ENCODE measurements at regions not wholly inside any gene's neighbourhood (a gene's known extent, or its start where the extent isn't known, plus 50 kb on each side); places are given as distances from the start of the nearest gene placed in this dataset.

DNA sequence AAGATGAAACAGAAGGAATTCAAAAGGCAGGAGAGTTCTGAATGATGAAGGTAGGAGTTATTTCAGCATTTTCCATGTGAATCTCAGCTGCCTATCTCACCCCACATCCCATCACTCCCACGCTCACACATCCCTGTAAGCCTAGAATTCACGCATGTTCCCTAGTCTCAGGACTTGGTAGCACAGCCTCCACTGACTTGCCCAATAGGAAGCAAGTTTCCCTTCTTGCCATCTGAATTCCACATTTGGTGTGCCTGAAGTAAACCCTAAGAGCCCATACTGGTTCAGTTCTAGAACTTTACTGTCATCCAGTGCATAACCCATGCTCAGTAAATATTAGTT lies 56.6 kb downstream of the STYXL2 start:
- TF ChIP-seq, protein P1, sequence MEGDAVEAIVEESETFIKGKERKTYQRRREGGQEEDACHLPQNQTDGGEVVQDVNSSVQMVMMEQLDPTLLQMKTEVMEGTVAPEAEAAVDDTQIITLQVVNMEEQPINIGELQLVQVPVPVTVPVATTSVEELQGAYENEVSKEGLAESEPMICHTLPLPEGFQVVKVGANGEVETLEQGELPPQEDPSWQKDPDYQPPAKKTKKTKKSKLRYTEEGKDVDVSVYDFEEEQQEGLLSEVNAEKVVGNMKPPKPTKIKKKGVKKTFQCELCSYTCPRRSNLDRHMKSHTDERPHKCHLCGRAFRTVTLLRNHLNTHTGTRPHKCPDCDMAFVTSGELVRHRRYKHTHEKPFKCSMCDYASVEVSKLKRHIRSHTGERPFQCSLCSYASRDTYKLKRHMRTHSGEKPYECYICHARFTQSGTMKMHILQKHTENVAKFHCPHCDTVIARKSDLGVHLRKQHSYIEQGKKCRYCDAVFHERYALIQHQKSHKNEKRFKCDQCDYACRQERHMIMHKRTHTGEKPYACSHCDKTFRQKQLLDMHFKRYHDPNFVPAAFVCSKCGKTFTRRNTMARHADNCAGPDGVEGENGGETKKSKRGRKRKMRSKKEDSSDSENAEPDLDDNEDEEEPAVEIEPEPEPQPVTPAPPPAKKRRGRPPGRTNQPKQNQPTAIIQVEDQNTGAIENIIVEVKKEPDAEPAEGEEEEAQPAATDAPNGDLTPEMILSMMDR (conservative IDR thresholded peaks at IDR 0.05; ENCODE audit: low read length), result no peak
- no peak for TF ChIP-seq EZH2phosphoT487 (IDR thresholded peaks at IDR 0.05; ENCODE audit: borderline replicate concordance)
